Fibroblast of pulmonary artery (primary cell): ENCODE measurements at regions not wholly inside any gene's neighbourhood (a gene's known extent, or its start where the extent isn't known, plus 50 kb on each side); places are given as distances from the start of the nearest gene placed in this dataset.

Experiments used
- DNase-seq: peaks from one replicate; pipeline ENCODE4 v3.0.0-alpha.2; 2010; ENCODE audit warnings: low read depth
- H3K4me3 ChIP-seq: replicated peaks from 2 replicates; pipeline ENCODE4 v1.5.1; 2011; ENCODE audit warnings: low read depth, mild to moderate bottlenecking, control low read depth, low read length, moderate library complexity
- CTCF ChIP-seq: IDR thresholded peaks from 2 replicates; pipeline ENCODE4 v1.5.1; 2011; ENCODE audit warnings: mild to moderate bottlenecking, control low read depth, low read length, inconsistent platforms; ENCODE audit errors: missing control alignments

- DNase-seq = no peak
- TF ChIP-seq CTCF = no peak
- H3K4me3 ChIP-seq = no peak overlapping the region
Observed at GRCh38 chr11:70854901-70855556, 397.3 kb downstream of the SHANK2 start.

GRCh38 chr11:70857894-70858293, 394.5 kb downstream of the SHANK2 start:
- no peak for TF ChIP-seq CTCF
- DNase-seq = no peak
- no peak overlapping the region for H3K4me3 ChIP-seq

- no peak for TF ChIP-seq CTCF
- DNase-seq = no peak
- H3K4me3 ChIP-seq = no peak overlapping the region
Observed at GRCh38 chr11:70859180-70859579, 393.2 kb downstream of the SHANK2 start.

GRCh38 chr11:70860888-70861287, 391.5 kb downstream of the SHANK2 start:
- DNase-seq = no peak
- H3K4me3 ChIP-seq = no peak overlapping the region
- no peak for TF ChIP-seq CTCF

- no peak for DNase-seq
- TF ChIP-seq CTCF = no peak
- no peak overlapping the region for H3K4me3 ChIP-seq
Observed at GRCh38 chr11:70861559-70861958, 390.8 kb downstream of the SHANK2 start.

- DNase-seq = no peak
- H3K4me3 ChIP-seq = no peak overlapping the region
- no peak for TF ChIP-seq CTCF
Observed at GRCh38 chr11:70862093-70862492, 390.3 kb downstream of the SHANK2 start.

- no peak for DNase-seq
- H3K4me3 ChIP-seq = no peak overlapping the region
- TF ChIP-seq CTCF = no peak
Observed at GRCh38 chr11:70863186-70863585, 389.2 kb downstream of the SHANK2 start.
